Upper lobe of right lung (tissue), 1 donor: ENCODE measurements at regions not wholly inside any gene's neighbourhood (a gene's known extent, or its start where the extent isn't known, plus 50 kb on each side); places are given as distances from the start of the nearest gene placed in this dataset.
"Not testable (repeated sequence)": the region's sequence is repeated elsewhere in the genome, so short reads cannot be mapped to it uniquely, and the experiment has no call there.

Source experiments
- ATAC-seq: fragments of 200-7000 bp; cut with Tn5 transposase; one replicate; pipeline ENCODE4 v1.9.1; 2020; ENCODE audit warnings: mild to moderate bottlenecking, moderate library complexity
- DNase-seq: peaks from one replicate; pipeline ENCODE4 v3.0.0-alpha.2; 2020
- H3K27ac ChIP-seq: fragments of 200-600 bp; one replicate; pipeline ENCODE4 v1.8.0; 2022
- H3K27me3 ChIP-seq: fragments of 200-600 bp; one replicate; pipeline ENCODE4 v1.8.0; 2022; ENCODE audit warnings: mild to moderate bottlenecking
- H3K36me3 ChIP-seq: fragments of 200-600 bp; one replicate; pipeline ENCODE4 v1.8.0; 2022
- H3K4me1 ChIP-seq: fragments of 200-600 bp; one replicate; pipeline ENCODE4 v1.8.0; 2022
- H3K4me3 ChIP-seq: fragments of 200-600 bp; one replicate; pipeline ENCODE4 v1.8.0; 2022; ENCODE audit warnings: mild to moderate bottlenecking
- H3K9me3 ChIP-seq: fragments of 200-600 bp; one replicate; pipeline ENCODE4 v1.8.0; 2022
- intact Hi-C: fragments of 100-400 bp; cut with DNase I; formaldehyde crosslinking; loops from one replicate; pipeline ENCODE4 v1.11.0; 2022
- TF ChIP-seq, protein P1 (sequence below): fragments of 200-600 bp; IDR thresholded peaks from one replicate; pipeline ENCODE4 v1.8.0; 2022; ENCODE audit warnings: antibody characterized with exemption
- donor health status: DM: no; HTN: yes; CAD: no; lungs with severe emphysema.

DNA sequence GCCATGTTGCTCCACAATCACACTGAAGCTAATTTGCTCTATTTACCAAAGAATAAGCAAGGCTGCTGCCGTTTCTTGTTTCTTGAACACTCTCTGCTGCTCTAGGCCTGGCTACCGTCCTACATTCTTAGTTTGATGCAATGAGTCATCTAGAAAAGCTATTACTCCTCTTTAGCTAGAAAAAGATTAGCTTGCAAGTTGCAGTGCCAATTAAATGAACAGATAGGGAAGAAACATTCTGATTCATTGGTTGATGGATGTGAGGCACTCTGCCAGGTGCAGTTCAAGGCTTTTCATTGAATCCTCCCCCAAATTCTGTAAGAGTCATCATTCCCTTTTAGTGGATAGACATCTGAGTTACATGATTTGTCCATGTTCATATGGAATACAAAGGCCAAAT is 807.7 kb upstream of the AMELY start:
- DNase-seq, result no peak
- no peak overlapping the region for H3K27ac ChIP-seq
- TF ChIP-seq, protein P1, sequence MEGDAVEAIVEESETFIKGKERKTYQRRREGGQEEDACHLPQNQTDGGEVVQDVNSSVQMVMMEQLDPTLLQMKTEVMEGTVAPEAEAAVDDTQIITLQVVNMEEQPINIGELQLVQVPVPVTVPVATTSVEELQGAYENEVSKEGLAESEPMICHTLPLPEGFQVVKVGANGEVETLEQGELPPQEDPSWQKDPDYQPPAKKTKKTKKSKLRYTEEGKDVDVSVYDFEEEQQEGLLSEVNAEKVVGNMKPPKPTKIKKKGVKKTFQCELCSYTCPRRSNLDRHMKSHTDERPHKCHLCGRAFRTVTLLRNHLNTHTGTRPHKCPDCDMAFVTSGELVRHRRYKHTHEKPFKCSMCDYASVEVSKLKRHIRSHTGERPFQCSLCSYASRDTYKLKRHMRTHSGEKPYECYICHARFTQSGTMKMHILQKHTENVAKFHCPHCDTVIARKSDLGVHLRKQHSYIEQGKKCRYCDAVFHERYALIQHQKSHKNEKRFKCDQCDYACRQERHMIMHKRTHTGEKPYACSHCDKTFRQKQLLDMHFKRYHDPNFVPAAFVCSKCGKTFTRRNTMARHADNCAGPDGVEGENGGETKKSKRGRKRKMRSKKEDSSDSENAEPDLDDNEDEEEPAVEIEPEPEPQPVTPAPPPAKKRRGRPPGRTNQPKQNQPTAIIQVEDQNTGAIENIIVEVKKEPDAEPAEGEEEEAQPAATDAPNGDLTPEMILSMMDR, result no peak
- H3K9me3 ChIP-seq, result no peaks in the 10 kb centered on the region
- intact Hi-C loops, result no loop called here
- no peaks in the 10 kb centered on the region for H3K36me3 ChIP-seq
- no peak overlapping the region for H3K4me3 ChIP-seq
- no peaks in the 10 kb centered on the region for H3K27me3 ChIP-seq
- no peaks in the 10 kb centered on the region for H3K4me1 ChIP-seq
- no peak for ATAC-seq

DNA sequence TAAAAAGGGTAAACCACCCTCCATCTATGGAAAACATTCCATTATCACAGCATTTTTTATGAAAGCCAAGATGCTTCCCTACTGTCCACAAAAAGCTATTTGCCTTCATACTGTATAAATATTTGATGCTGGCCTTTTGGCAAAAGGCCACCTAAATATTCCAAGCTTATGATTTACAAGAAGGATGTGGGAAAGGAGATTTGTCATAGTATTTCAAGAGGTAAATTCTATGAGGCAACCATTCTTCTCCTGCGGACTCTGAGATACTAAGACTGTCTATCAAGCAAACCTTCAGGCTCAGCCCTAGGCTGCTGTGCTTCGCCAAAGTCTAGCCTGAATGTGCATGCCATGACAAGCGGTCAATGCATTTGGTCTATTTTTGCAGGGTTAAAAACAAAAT is 807.1 kb upstream of the AMELY start:
- TF ChIP-seq, protein P1, result no peak
- intact Hi-C loops, result no loop called here
- DNase-seq (no peak), ATAC-seq (no peak)
- Histone ChIP-seq H3K27ac (no peak overlapping the region), H3K27me3 (no peaks in the 10 kb centered on the region), H3K4me1 (no peaks in the 10 kb centered on the region), H3K36me3 (no peaks in the 10 kb centered on the region), H3K4me3 (no peak overlapping the region), H3K9me3 (no peaks in the 10 kb centered on the region)

DNA sequence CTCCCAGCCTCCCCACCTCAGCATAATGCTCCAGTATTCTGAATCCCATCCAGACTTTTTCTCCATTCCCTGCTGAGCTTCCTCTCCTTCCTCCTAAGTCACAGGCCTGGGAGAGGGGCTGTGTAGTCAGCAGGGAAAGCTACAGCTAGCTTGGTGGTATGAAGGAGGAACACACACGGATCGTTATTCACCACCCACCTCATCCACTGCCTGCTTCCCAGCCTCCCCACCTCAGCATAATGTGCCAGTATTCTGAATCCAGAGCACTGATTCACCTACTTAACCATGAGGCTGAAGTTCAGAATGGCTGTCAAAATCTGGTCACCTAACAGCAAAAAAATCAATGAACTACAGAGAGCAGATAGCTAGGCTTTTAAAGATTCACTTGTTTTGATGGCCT is 806.6 kb upstream of the AMELY start:
- H3K27ac ChIP-seq, result no peak overlapping the region
- no peak for DNase-seq
- TF ChIP-seq, protein P1, result no peak
- H3K4me1 ChIP-seq, result no peaks in the 10 kb centered on the region
- no peaks in the 10 kb centered on the region for H3K36me3 ChIP-seq
- no peak overlapping the region for H3K4me3 ChIP-seq
- no peak for ATAC-seq
- no peaks in the 10 kb centered on the region for H3K9me3 ChIP-seq
- H3K27me3 ChIP-seq, result no peaks in the 10 kb centered on the region
- intact Hi-C loops, result no loop called here

DNA sequence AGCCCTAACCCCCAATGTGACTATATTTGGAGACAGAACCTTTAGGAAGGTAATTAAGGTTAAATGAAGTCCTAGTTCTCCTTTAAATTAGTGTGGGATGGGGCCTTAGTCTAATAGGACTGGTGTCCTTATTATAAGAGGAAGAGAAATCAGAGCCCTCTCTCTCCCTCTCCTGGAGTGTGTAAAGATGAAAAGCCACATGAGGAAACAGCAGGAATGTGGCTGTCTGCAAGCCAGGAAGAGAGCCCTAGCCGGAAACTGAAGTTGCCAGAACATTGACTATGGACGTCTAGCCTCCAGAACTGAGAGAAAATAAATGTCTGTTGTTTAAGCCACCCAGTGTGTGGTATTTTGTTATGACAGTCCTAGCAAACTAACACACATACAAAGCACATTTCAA is 802.9 kb upstream of the AMELY start:
- Histone ChIP-seq H3K4me1 (no peaks in the 10 kb centered on the region), H3K4me3 (no peak overlapping the region), H3K27ac (no peak overlapping the region), H3K36me3 (no peaks in the 10 kb centered on the region), H3K9me3 (no peaks in the 10 kb centered on the region), H3K27me3 (no peaks in the 10 kb centered on the region)
- intact Hi-C loops, result no loop called here
- TF ChIP-seq, protein P1, result no peak
- ATAC-seq (peak; percentile 64), DNase-seq (no peak)

DNA sequence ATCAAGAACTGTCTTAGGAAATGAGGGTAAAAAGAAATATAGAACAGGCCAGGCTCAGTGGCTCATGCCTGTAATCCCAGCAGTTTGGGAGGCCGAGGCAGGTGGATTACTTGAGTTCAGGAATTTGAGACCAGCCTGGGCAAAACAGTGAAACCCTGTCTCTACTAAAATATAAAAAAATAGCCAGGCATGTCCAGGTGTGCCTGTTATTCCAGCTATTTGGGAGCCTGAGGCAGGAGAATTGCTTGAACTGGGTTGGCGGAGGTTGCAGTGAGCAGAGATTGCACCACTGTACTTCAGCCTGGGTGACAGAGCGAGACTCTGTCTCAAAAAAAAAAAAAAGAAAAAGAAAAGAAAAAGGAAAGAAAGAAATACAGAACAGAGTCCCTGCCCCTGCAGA is 802.2 kb upstream of the AMELY start:
- H3K4me1 ChIP-seq, H3K4me3 ChIP-seq, H3K9me3 ChIP-seq, H3K36me3 ChIP-seq, ATAC-seq, H3K27ac ChIP-seq, intact Hi-C loops, DNase-seq, H3K27me3 ChIP-seq: not testable (repeated sequence)

DNA sequence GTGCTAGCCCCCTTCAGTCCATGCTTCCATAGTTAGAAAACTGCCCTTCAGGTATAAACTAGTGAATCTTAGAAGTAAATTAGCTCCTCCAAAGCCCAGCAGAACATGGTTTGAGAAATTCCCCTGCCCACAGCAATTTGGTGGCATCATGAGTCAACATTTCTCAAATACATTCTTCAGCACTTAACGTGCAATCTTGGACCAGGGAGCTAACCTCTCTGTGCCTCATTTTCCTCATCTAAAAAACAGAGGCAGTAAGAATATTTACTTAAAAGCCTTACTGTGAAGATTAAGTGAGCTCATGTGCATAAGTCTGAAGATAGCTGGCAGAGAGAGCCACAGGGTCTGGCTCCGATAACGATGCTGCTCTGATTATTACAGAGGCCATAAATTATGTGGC is 800.7 kb upstream of the AMELY start:
- no peaks in the 10 kb centered on the region for H3K36me3 ChIP-seq
- TF ChIP-seq, protein P1, result no peak
- no peak overlapping the region for H3K4me3 ChIP-seq
- intact Hi-C loops, result no loop called here
- H3K4me1 ChIP-seq, result no peaks in the 10 kb centered on the region
- H3K9me3 ChIP-seq, result no peaks in the 10 kb centered on the region
- ATAC-seq, result no peak
- no peaks in the 10 kb centered on the region for H3K27me3 ChIP-seq
- H3K27ac ChIP-seq, result no peak overlapping the region
- DNase-seq, result no peak
